WTC11 (cell line): ENCODE measurements at regions not wholly inside any gene's neighbourhood (a gene's known extent, or its start where the extent isn't known, plus 50 kb on each side); places are given as distances from the start of the nearest gene placed in this dataset.

ENCODE experiments used
- ATAC-seq: fragments of 200-7000 bp; cut with Tn5 transposase; 2 replicates; pipeline ENCODE4 v1.10.0; 2021; ENCODE audit warnings: mild to moderate bottlenecking, moderate library complexity
- CTCF ChIA-PET: fragments of 300-600 bp; sonication (Branson Sonifier 250); formaldehyde crosslinking; loops from one replicate; lab custom pipeline; 2021; ENCODE audit warnings: antibody characterized with exemption; lab: Charles Lee
- POLR2A ChIA-PET: fragments of 350-600 bp; sonication (Branson Sonifier 250); formaldehyde crosslinking; loops from one replicate; lab custom pipeline; 2021; ENCODE audit warnings: antibody characterized with exemption; lab: Charles Lee
- DNase-seq: peaks from one replicate; pipeline ENCODE4 v3.0.0; 2021; ENCODE audit warnings: low spot score
- H3K27ac Mint-ChIP-seq: 2 replicates; pipeline ENCODE4 v1.8.0; 2021; ENCODE audit warnings: mixed read lengths
- H3K27me3 Mint-ChIP-seq: 2 replicates; pipeline ENCODE4 v1.8.0; 2021; ENCODE audit warnings: low read depth, mild to moderate bottlenecking, moderate library complexity, mixed read lengths
- H3K36me3 Mint-ChIP-seq: 2 replicates; pipeline ENCODE4 v1.8.0; 2021; ENCODE audit warnings: mixed read lengths
- H3K4me1 Mint-ChIP-seq: 2 replicates; pipeline ENCODE4 v1.8.0; 2022; ENCODE audit warnings: mixed read lengths
- H3K4me3 Mint-ChIP-seq: 2 replicates; pipeline ENCODE4 v1.8.0; 2021; ENCODE audit warnings: mild to moderate bottlenecking, moderate library complexity, mixed read lengths
- H3K9me3 Mint-ChIP-seq: 2 replicates; pipeline ENCODE4 v1.8.0; 2021; ENCODE audit warnings: mixed read lengths
- EMX1 ChIP-seq: fragments of 250-450 bp; sonication (Bioruptor Pico); IDR thresholded peaks from 2 replicates; pipeline ENCODE4 v1.8.0; 2021; ENCODE audit warnings: mild to moderate bottlenecking
- JAZF1 ChIP-seq: fragments of 250-450 bp; sonication (Bioruptor Pico); IDR thresholded peaks from 2 replicates; pipeline ENCODE4 v1.9.0; 2021; ENCODE audit warnings: moderate library complexity, mild to moderate bottlenecking, inconsistent platforms
- KAT7 ChIP-seq: sonication (generic); formaldehyde crosslinking; IDR thresholded peaks from 2 replicates; pipeline ENCODE4 v1.8.1; 2023; ENCODE audit warnings: missing genetic modification reagents, mild to moderate bottlenecking, borderline replicate concordance
- MXD4 ChIP-seq: fragments of 250-450 bp; sonication (Bioruptor Pico); IDR thresholded peaks from 2 replicates; pipeline ENCODE4 v1.8.0; 2021; ENCODE audit warnings: mild to moderate bottlenecking, moderate library complexity, borderline replicate concordance
- NR3C1 ChIP-seq: sonication (generic); formaldehyde crosslinking; conservative IDR thresholded peaks from 2 replicates; pipeline ENCODE4 v1.8.1; 2023; ENCODE audit warnings: low read depth, mild to moderate bottlenecking, missing genetic modification reagents
- TCF7 ChIP-seq: sonication (generic); formaldehyde crosslinking; IDR thresholded peaks from 2 replicates; pipeline ENCODE4 v1.8.0; 2022; ENCODE audit warnings: mild to moderate bottlenecking, low read depth, missing genetic modification reagents, moderate library complexity
- TP53 ChIP-seq: sonication (generic); formaldehyde crosslinking; IDR thresholded peaks from 2 replicates; pipeline ENCODE4 v1.8.1; 2023; ENCODE audit warnings: mild to moderate bottlenecking, missing genetic modification reagents
- ZNF671 ChIP-seq: fragments of 250-450 bp; sonication (Bioruptor Pico); IDR thresholded peaks from 2 replicates; pipeline ENCODE4 v1.8.0; 2021; ENCODE audit warnings: mild to moderate bottlenecking
- TF ChIP-seq, protein P1 (sequence below): fragments of 250-450 bp; sonication (Bioruptor Pico); IDR thresholded peaks from 2 replicates; pipeline ENCODE4 v2.1.2; 2022; ENCODE audit warnings: mild to moderate bottlenecking, moderate library complexity
- TF ChIP-seq, protein P2 (sequence below): sonication (generic); formaldehyde crosslinking; IDR thresholded peaks from 2 replicates; pipeline ENCODE4 v1.8.1; 2022; ENCODE audit warnings: missing genetic modification reagents, borderline replicate concordance
- TF ChIP-seq, protein P3 (sequence below): sonication (generic); formaldehyde crosslinking; IDR thresholded peaks from 2 replicates; pipeline ENCODE4 v1.8.1; 2023; ENCODE audit warnings: mild to moderate bottlenecking, missing genetic modification reagents
- TF ChIP-seq, protein P4 (sequence below): sonication (generic); formaldehyde crosslinking; IDR thresholded peaks from 2 replicates; pipeline ENCODE4 v1.8.0; 2023; ENCODE audit warnings: missing genetic modification reagents, mild to moderate bottlenecking, borderline replicate concordance
- TF ChIP-seq, protein P5 (sequence below): sonication (generic); formaldehyde crosslinking; conservative IDR thresholded peaks from 2 replicates; pipeline ENCODE4 v1.8.1; 2022; ENCODE audit warnings: mild to moderate bottlenecking, missing genetic modification reagents

DNA sequence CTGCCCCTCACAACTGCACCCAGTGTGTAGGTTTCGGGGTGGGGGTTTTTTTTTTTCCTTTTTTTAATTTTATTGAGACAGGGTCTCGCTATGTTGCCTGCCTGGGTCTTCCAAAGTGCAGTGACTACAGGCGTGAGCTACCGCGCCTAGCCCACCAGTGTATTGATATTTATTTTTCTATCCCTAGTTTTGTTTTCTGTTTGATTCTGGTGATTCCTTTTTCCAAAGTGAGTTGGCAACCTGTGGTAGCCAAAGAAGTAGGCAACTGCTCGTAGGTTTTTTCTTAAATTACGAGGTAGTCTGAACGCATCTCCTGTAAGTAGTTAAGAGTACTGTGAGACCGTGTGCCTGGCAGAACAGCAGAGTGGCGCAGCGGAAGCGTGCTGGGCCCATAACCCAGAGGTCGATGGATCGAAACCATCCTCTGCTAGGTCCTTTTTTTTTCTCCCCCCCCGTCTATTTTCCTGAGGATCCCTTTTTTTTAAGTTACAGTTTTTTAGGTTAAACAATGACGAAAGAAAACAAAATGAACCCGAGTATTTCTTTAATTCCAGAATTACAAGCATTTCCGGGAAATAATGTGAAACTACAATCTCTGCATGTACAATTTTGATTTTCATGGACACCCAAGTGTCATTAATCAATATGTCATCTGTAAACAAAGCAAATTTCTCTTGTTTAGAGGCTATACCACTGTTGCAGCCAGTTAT, 78.7 kb upstream of the BTN3A2 start (continued):
- TF ChIP-seq, protein P1, sequence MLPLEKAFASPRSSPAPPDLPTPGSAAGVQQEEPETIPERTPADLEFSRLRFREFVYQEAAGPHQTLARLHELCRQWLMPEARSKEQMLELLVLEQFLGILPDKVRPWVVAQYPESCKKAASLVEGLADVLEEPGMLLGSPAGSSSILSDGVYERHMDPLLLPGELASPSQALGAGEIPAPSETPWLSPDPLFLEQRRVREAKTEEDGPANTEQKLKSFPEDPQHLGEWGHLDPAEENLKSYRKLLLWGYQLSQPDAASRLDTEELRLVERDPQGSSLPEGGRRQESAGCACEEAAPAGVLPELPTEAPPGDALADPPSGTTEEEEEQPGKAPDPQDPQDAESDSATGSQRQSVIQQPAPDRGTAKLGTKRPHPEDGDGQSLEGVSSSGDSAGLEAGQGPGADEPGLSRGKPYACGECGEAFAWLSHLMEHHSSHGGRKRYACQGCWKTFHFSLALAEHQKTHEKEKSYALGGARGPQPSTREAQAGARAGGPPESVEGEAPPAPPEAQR (CRISPR knock-in tag): no peak
- peak; percentile 87; the same call in 1 of the 2 replicates for TF ChIP-seq EMX1 (CRISPR knock-in tag)
- TF ChIP-seq, protein P2, sequence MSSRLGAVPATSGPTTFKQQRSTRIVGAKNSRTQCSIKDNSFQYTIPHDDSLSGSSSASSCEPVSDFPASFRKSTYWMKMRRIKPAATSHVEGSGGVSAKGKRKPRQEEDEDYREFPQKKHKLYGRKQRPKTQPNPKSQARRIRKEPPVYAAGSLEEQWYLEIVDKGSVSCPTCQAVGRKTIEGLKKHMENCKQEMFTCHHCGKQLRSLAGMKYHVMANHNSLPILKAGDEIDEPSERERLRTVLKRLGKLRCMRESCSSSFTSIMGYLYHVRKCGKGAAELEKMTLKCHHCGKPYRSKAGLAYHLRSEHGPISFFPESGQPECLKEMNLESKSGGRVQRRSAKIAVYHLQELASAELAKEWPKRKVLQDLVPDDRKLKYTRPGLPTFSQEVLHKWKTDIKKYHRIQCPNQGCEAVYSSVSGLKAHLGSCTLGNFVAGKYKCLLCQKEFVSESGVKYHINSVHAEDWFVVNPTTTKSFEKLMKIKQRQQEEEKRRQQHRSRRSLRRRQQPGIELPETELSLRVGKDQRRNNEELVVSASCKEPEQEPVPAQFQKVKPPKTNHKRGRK (CRISPR knock-in tag): no peak
- TF ChIP-seq, protein P3, sequence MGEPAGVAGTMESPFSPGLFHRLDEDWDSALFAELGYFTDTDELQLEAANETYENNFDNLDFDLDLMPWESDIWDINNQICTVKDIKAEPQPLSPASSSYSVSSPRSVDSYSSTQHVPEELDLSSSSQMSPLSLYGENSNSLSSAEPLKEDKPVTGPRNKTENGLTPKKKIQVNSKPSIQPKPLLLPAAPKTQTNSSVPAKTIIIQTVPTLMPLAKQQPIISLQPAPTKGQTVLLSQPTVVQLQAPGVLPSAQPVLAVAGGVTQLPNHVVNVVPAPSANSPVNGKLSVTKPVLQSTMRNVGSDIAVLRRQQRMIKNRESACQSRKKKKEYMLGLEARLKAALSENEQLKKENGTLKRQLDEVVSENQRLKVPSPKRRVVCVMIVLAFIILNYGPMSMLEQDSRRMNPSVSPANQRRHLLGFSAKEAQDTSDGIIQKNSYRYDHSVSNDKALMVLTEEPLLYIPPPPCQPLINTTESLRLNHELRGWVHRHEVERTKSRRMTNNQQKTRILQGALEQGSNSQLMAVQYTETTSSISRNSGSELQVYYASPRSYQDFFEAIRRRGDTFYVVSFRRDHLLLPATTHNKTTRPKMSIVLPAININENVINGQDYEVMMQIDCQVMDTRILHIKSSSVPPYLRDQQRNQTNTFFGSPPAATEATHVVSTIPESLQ (CRISPR knock-in tag): no peak

DNA sequence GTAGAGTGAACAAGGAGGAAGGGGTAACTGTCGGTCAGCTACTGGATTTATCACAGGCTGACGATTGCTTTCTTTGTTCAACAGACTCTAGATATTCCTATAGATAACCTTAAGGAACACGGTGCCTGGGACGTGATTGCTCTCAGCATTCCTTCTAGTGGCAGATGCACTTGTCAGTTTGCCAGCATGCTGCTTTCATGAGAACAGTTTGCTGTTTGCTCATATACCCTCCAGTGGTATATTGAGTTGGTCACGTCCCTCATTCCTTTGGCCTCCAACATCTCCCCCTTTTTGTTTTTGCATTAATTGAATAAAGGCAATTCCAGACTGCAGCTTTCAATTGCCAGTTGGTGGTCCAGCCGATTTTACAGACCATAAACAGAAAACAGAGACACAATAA, 76.8 kb upstream of the BTN3A2 start:
- H3K4me3 Mint-ChIP-seq: no peak overlapping the region
- no peak for ATAC-seq
- peaks cover 22% of the 10 kb centered on the region for H3K9me3 Mint-ChIP-seq
- peaks cover 12% of the 10 kb centered on the region for H3K36me3 Mint-ChIP-seq
- peaks cover 4% of the 10 kb centered on the region; the same call in 1 of the 2 replicates for H3K4me1 Mint-ChIP-seq
- TF ChIP-seq NR3C1 (CRISPR knock-in tag) (no peak), JAZF1 (CRISPR knock-in tag) (no peak)
- TF ChIP-seq, protein P1 (CRISPR knock-in tag): no peak
- TF ChIP-seq, all 79 proteins: peak for 0
- CTCF ChIA-PET: no interaction called here
- Mint-ChIP-seq H3K27ac (no peak overlapping the region), H3K27me3 (peaks cover 4% of the 10 kb centered on the region)
- POLR2A ChIA-PET: no interaction called here
- DNase-seq: no peak

DNA sequence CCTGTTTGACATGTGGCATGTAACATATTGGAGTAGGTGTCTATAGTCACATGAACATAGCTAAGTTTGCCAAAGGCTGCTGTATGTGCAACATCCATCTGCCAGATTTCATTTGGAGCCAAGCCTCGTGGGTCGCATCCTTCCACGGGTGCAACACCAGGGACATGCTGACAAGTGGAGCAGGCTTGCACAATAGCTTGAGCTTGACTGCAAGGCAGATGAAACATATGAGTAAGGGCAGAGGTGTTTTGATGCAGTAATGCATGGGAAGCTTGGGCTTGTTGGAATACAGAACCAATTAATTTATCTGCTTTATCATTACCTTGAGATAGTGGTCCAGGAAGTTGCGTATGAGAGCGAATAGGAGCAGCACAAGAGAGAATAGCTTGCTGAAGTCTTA, 74.1 kb upstream of the BTN3A2 start:
- ChIA-PET CTCF (interaction anchor here (0.6 kb wide), 1 partner anchor 37 kb away, joined by 3 read pairs; no protein-coding TSS in a partner anchor), POLR2A (interaction anchor here (1.0 to 1.2 kb wide), 3 partner anchors 18 to 107 kb away, joined by 3 to 11 read pairs (median 4); a partner anchor contains a TSS)
- H3K4me1 Mint-ChIP-seq: peaks cover 8% of the 10 kb centered on the region; the same call in 1 of the 2 replicates
- H3K9me3 Mint-ChIP-seq: peaks cover 20% of the 10 kb centered on the region
- no peak overlapping the region for H3K4me3 Mint-ChIP-seq
- TF ChIP-seq KAT7 (CRISPR knock-in tag): no peak
- TF ChIP-seq, protein P4, sequence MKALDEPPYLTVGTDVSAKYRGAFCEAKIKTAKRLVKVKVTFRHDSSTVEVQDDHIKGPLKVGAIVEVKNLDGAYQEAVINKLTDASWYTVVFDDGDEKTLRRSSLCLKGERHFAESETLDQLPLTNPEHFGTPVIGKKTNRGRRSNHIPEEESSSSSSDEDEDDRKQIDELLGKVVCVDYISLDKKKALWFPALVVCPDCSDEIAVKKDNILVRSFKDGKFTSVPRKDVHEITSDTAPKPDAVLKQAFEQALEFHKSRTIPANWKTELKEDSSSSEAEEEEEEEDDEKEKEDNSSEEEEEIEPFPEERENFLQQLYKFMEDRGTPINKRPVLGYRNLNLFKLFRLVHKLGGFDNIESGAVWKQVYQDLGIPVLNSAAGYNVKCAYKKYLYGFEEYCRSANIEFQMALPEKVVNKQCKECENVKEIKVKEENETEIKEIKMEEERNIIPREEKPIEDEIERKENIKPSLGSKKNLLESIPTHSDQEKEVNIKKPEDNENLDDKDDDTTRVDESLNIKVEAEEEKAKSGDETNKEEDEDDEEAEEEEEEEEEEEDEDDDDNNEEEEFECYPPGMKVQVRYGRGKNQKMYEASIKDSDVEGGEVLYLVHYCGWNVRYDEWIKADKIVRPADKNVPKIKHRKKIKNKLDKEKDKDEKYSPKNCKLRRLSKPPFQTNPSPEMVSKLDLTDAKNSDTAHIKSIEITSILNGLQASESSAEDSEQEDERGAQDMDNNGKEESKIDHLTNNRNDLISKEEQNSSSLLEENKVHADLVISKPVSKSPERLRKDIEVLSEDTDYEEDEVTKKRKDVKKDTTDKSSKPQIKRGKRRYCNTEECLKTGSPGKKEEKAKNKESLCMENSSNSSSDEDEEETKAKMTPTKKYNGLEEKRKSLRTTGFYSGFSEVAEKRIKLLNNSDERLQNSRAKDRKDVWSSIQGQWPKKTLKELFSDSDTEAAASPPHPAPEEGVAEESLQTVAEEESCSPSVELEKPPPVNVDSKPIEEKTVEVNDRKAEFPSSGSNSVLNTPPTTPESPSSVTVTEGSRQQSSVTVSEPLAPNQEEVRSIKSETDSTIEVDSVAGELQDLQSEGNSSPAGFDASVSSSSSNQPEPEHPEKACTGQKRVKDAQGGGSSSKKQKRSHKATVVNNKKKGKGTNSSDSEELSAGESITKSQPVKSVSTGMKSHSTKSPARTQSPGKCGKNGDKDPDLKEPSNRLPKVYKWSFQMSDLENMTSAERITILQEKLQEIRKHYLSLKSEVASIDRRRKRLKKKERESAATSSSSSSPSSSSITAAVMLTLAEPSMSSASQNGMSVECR (CRISPR knock-in tag): no peak
- no peak for TF ChIP-seq MXD4
- no peak for TF ChIP-seq TCF7 (CRISPR knock-in tag)
- TF ChIP-seq, protein P5, sequence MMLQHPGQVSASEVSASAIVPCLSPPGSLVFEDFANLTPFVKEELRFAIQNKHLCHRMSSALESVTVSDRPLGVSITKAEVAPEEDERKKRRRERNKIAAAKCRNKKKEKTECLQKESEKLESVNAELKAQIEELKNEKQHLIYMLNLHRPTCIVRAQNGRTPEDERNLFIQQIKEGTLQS (CRISPR knock-in tag): no peak
- no peak for TF ChIP-seq ZNF671 (CRISPR knock-in tag)
- no peak for TF ChIP-seq TP53 (CRISPR knock-in tag)
- DNase-seq (no peak), ATAC-seq (no peak)
- no peak overlapping the region for H3K27ac Mint-ChIP-seq
- H3K36me3 Mint-ChIP-seq: peaks cover 12% of the 10 kb centered on the region
- H3K27me3 Mint-ChIP-seq: peaks cover 4% of the 10 kb centered on the region
